Psoas muscle (tissue), 7 donors: ENCODE measurements at regions not wholly inside any gene's neighbourhood (a gene's known extent, or its start where the extent isn't known, plus 50 kb on each side); places are given as distances from the start of the nearest gene placed in this dataset.

Experiments
- ATAC-seq, 4 donors: fragments of 200-7000 bp; cut with Tn5 transposase; one replicate each; pipeline ENCODE4 v1.9.1; 2020; ENCODE audit warnings: moderate library complexity in 3 of 4, mild to moderate bottlenecking in 2 of 4
- DNase-seq, 2 donors: peaks; one replicate each; pipeline ENCODE4 v3.0.0-alpha.2; 2020
- H3K27ac ChIP-seq: fragments of 200-600 bp; one replicate; pipeline ENCODE4 v1.8.0; 2022
- H3K27me3 ChIP-seq, 3 donors: fragments of 200-600 bp in 1 of 3; one replicate each; pipeline versions ENCODE4 v1.6.1 to v1.8.0; 2013 to 2022; ENCODE audit warnings: low read length in 2 of 3, mild to moderate bottlenecking in 2 of 3, moderate library complexity in 1 of 3; ENCODE audit not compliant: insufficient read depth in 3 of 3
- H3K36me3 ChIP-seq, 2 donors: fragments of 200-600 bp in 1 of 2; one replicate each; pipeline versions ENCODE4 v1.6.1 to v1.8.0; 2013 to 2022; ENCODE audit warnings: low read depth in 1 of 2, mild to moderate bottlenecking in 1 of 2, moderate library complexity in 1 of 2; ENCODE audit not compliant: insufficient read depth in 1 of 2
- H3K4me1 ChIP-seq: fragments of 200-600 bp; one replicate; pipeline ENCODE4 v1.8.0; 2022
- H3K4me3 ChIP-seq: fragments of 200-600 bp; one replicate; pipeline ENCODE4 v1.8.0; 2022; ENCODE audit warnings: mild to moderate bottlenecking
- H3K9me3 ChIP-seq: fragments of 200-600 bp; one replicate; pipeline ENCODE4 v1.8.0; 2022
- whole genome bisulfite sequencing, 3 donors: extraction: QIAGEN DNeasy Blood & Tissue Kit; methylation state at CpG; one replicate each; pipeline versions ENCODE4 v1.1.6 to v1.1.7; 2013; 5-methylcytosine and 5-hydroxymethylcytosine counted together
- intact Hi-C, 2 donors: fragments of 100-400 bp; cut with DNase I; formaldehyde crosslinking; loops; one replicate each; pipeline versions ENCODE4 v1.11.0 to v1.14.2; 2022
- TF ChIP-seq, protein P1 (sequence below): fragments of 200-600 bp; IDR thresholded peaks from one replicate; pipeline ENCODE4 v1.8.0; 2022; ENCODE audit warnings: antibody characterized with exemption
- donor health status: healthy with polysubstance abuse.
- donor health status: DM: no; HTN: no; CAD: no; lungs with moderate emphysema.
- donor health status: Bipolar disorder and iron deficiency.
- donor health status: healthy.
- donor health status: DM: yes; HTN: yes; CAD: no.
- donor health status: DM: no; HTN: no; CAD: no.
- donor health status: DM: yes; HTN: yes; CAD: no.

DNA sequence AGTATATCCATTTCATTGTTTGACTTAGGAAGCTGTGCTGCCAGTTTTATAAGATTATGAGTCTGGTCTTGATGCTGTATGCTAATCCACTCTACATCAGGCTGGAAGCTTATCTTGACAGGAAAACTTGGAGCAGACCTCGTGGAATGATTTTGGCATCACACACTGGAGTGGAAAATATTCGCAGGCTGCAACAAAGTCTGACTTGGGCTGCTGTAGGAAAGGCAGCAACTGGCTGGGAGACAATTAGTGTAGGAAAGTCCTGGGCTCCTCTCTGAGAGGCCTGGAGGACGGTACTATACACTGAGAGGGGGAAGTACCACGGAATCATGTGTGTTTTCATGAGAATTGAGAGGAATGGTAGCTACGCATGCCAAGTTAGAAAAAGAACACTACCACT is 383.7 kb downstream of the ETNK1 start:
- peaks cover 8% of the 10 kb centered on the region for H3K9me3 ChIP-seq
- DNase-seq (no peak), ATAC-seq (no peak)
- no peak overlapping the region for H3K4me3 ChIP-seq
- H3K27ac ChIP-seq = no peak overlapping the region
- H3K4me1 ChIP-seq = no peaks in the 10 kb centered on the region
- WGBS, 3 donors = 39 to 44% (median 44%) methylated on average over 5 of the region's 5 CpGs
- TF ChIP-seq, protein P1, sequence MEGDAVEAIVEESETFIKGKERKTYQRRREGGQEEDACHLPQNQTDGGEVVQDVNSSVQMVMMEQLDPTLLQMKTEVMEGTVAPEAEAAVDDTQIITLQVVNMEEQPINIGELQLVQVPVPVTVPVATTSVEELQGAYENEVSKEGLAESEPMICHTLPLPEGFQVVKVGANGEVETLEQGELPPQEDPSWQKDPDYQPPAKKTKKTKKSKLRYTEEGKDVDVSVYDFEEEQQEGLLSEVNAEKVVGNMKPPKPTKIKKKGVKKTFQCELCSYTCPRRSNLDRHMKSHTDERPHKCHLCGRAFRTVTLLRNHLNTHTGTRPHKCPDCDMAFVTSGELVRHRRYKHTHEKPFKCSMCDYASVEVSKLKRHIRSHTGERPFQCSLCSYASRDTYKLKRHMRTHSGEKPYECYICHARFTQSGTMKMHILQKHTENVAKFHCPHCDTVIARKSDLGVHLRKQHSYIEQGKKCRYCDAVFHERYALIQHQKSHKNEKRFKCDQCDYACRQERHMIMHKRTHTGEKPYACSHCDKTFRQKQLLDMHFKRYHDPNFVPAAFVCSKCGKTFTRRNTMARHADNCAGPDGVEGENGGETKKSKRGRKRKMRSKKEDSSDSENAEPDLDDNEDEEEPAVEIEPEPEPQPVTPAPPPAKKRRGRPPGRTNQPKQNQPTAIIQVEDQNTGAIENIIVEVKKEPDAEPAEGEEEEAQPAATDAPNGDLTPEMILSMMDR = no peak
- H3K36me3 ChIP-seq = no peaks in the 10 kb centered on the region
- H3K27me3 ChIP-seq = no peaks in the 10 kb centered on the region
- intact Hi-C loops = no loop called here

DNA sequence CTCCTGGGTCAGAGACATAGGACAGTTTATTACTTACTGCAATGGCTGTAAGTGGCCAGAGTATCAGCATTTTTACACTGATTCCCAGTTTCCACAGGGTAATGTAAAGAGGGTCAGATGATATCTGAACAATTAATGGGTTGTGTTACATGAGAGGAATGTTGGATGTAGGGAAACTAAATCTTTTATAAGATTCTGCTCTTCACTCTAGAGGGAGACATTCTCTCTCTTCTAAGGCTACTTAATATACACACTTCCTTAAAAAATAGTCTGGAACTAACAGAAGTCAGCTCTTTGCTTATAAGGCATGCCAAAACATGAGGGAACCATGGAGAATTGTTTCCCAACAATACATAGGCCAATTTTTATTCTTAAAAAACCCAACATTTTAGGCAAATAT is 389.8 kb downstream of the ETNK1 start:
- DNase-seq = no peak
- no peak for ATAC-seq
- Histone ChIP-seq H3K36me3 (no peaks in the 10 kb centered on the region), H3K27me3 (no peaks in the 10 kb centered on the region), H3K27ac (no peak overlapping the region), H3K4me3 (no peak overlapping the region), H3K9me3 (peaks cover 8% of the 10 kb centered on the region), H3K4me1 (no peaks in the 10 kb centered on the region)
- TF ChIP-seq, protein P1 = no peak
- intact Hi-C loops = no loop called here

DNA sequence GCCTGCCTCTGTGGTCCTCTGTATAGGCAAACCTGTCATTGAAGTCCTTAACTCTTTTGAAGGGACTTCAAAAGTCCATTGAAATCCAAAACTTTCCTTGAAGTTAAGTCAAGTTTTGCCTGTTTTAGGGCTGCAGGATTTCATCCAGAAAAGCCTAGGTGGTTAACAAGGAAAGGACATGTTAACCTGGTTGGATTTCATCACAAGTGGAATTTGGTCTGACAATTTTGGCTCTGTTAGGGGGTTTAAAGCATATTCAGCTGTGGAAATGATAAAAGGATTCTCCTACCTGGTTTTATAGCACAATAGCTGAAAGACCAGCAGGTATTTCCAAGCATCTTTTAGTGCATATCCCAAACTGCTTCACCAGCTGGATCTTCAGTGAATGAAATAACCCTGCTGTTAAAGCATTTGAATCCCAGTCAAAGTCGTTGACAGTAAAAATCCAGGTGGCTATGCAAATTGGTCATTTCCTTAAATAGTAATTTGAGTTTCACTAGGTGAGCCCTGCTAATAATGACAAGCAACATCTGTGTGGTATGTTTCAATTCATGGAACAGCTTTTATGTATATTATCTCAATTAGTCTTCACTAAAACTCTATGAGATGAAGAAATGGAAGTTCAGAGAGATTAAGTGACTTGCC is 400.5 kb downstream of the ETNK1 start:
- no peaks in the 10 kb centered on the region for H3K36me3 ChIP-seq
- TF ChIP-seq, protein P1 = no peak
- H3K27me3 ChIP-seq = no peaks in the 10 kb centered on the region
- ATAC-seq (no peak), DNase-seq (no peak)
- no peaks in the 10 kb centered on the region for H3K9me3 ChIP-seq
- 17 to 27% (median 26%) methylated on average over 1 of the region's 1 CpG for WGBS, 3 donors
- H3K27ac ChIP-seq = no peak overlapping the region
- no peaks in the 10 kb centered on the region for H3K4me1 ChIP-seq
- intact Hi-C loops = no loop called here
- H3K4me3 ChIP-seq = no peak overlapping the region

DNA sequence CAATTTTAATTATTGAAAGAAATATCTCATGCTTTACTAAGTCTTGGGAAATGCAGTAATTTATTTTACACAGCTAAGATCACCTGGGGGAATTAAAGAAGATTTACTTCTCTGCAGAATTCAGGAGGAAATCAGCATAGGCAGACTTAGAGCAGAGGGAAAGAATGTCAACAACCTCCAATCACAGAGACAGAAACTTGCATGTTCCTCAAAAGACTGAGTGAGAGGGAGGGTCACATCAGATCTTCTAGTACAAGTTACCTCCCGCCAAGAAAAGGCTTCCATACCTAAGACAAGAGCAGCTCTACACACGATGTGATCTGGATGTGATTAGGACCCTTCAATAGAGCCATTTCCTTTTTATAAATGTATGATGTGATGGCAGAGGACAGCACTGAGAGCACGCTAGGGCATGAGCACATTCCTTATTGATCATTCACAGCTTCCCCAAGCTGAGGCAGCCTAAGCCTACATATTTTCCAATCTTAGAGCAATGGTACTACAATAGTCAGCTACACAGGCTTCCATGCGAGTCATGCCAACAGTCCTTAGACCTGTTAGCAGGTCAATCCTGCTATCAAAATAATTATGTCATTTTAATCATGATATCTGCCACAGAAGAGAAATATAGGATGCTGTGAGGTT is 403.3 kb downstream of the ETNK1 start:
- TF ChIP-seq, protein P1 = no peak
- no peak overlapping the region for H3K27ac ChIP-seq
- no peak for DNase-seq
- WGBS, 3 donors = 60 to 65% (median 64%) methylated on average over 4 of the region's 4 CpGs
- no peaks in the 10 kb centered on the region for H3K27me3 ChIP-seq
- no peak for ATAC-seq
- H3K9me3 ChIP-seq = no peaks in the 10 kb centered on the region
- no peaks in the 10 kb centered on the region for H3K36me3 ChIP-seq
- no peak overlapping the region for H3K4me3 ChIP-seq
- intact Hi-C loops = no loop called here
- H3K4me1 ChIP-seq = no peaks in the 10 kb centered on the region

DNA sequence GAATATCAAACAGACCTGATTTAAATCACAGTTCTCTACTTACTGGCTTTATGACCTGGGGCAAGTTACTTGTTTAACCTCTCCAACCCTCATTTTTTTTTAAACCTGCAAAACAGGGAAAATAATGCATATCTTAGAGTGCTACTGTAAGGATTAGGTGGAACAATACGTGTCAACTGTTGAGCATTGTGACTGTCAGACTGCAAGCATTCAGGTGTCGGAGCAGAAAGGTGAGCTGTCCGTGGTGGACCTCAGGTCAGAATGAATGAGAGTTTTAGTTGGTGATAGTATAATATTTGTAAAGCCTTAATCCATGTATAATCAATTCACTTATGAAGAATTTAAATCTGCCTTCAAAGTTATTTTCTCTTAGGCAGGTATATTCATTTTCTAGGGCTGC is 404.2 kb downstream of the ETNK1 start:
- H3K4me1 ChIP-seq = no peaks in the 10 kb centered on the region
- H3K4me3 ChIP-seq = no peak overlapping the region
- no peaks in the 10 kb centered on the region for H3K9me3 ChIP-seq
- TF ChIP-seq, protein P1 = no peak
- DNase-seq = no peak
- H3K36me3 ChIP-seq = no peaks in the 10 kb centered on the region
- ATAC-seq = no peak
- 72 to 75% (median 74%) methylated on average over 3 of the region's 3 CpGs for WGBS, 3 donors
- intact Hi-C loops = no loop called here
- no peak overlapping the region for H3K27ac ChIP-seq
- H3K27me3 ChIP-seq = no peaks in the 10 kb centered on the region
